NCI-H2107 treated with DMSO at 0.1 percent for 48 hours (cell line): ENCODE measurements at regions not wholly inside any gene's neighbourhood (a gene's known extent, or its start where the extent isn't known, plus 50 kb on each side); places are given as distances from the start of the nearest gene placed in this dataset.

Experiments used
- DNase-seq: peaks from one replicate; lab custom pipeline; 2025; ENCODE audit not compliant: unreplicated experiment; lab: John Stamatoyannopoulos, UW

DNA sequence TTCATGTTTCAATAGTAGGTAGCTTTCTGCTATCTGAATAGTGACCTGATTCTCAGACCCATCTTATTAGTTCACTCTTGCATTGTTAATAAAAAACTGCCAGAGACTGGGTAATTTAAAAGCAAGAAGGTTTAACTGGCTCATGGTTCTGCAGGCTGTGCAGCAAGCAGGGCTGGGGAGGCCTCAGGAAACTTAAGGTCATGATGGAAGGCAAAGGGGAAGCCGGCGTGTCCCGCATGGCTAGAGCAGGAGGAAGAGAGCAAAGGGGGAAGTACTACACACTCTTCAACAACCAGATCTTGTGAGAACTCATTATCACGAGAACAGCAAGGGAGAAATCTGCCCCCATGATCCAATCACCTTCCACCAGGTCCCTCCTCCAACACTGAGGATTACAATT lies 185.2 kb upstream of the PITRM1 start:
- DNase-seq: no peak

- DNase-seq: no peak
Observed at GRCh38 chr10:3355536-3355935, 183.0 kb upstream of the PITRM1 start.

DNA sequence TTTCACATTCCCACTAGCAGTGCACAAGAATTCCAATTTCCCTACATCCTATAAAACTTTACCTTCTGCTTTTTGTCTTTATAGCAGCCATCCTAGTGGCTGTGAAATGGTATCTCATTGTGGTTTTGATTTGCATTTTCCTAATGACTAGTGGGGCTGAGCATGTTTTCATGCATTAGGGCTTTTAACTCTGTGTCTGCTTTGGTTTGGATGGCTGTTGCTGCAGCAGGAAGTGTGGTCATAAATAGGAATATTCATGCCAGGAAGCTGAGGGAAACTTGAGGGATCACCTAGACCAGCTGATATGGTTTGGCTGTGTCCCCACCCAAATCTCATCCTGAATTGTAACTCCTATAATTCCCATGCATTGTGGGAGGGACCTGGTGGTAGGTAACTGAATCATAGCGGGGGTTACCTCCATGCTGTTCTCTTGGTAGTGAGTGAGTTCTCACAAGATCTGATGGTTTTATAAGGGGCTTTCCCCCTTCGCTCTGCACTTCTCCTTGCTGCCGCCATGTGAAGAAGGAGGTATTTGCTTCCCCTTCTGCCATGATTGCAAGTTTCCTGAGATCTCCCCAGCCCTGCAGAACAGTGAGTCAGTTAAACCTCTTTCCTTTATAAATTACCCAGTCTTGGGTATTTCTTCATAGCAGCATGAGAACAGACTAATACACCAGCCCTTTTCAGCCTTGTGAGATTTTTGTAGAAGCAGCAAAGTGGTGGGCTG lies 181.8 kb upstream of the PITRM1 start:
- DNase-seq: no peak

DNA sequence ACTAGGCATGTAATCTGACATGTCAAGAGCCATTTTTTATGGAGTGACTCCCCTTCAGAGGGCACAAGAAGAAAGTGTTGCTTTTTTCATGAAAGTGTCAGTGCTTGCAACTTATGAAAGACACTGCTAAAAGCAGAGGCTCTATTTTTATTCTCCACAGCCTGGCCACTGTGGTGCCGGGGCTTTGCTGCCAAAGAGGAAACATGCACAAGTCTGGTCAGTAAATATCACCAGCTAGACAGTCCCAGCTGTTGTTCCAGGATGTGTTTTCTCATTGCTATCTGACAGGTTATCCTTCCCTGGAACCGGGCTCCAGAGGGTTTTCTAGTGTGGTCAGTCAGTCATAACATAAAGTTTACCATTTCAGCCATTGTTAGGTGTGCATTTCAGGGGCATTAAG lies 180.7 kb upstream of the PITRM1 start:
- no peak for DNase-seq

- DNase-seq: no peak
Observed at GRCh38 chr10:3350617-3351258, 178.2 kb upstream of the PITRM1 start.

- no peak for DNase-seq
Observed at GRCh38 chr10:3350205-3350604, 177.6 kb upstream of the PITRM1 start.

- no peak for DNase-seq
Observed at GRCh38 chr10:3348564-3348963, 176.0 kb upstream of the PITRM1 start.

- DNase-seq: no peak
Observed at GRCh38 chr10:3347413-3348182, 175.0 kb upstream of the PITRM1 start.

DNA sequence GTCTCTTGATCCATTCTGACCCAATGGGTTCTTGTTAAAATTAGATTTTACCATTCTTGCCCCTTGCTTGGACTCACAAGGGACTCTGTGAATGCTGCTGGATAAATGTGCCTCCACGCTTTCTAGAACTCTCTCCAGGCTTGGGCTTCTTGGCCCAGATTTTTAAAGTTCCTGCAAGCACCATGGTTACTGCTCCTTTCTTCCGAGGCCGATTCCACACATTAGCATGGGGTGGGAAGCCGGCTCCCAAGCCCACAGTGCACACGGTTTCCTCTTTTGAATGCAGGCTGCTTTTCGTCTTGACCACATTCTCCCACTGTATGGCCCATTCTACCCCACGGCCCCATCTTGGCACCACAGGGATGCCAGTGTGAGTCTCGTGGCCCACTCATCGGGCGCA lies 174.3 kb upstream of the PITRM1 start:
- no peak for DNase-seq

DNA sequence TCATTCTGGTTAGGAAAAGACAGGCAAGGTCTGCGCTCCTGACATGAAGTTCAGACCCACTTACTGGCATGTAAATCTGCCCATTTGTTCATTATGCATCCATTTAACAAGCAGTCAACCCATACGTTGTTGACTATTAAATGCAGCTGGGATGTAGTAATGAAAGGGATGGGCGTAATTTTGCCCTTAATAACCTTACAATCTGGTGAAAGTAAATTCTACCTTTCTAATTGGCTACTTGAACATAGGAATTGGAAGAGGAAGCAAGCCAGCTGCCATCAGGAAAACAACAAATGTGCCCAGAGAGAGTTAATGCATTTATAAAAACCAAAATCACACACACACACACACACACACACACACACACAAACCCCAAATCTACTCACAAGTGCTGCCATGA lies 170.2 kb upstream of the PITRM1 start:
- DNase-seq: no peak

DNA sequence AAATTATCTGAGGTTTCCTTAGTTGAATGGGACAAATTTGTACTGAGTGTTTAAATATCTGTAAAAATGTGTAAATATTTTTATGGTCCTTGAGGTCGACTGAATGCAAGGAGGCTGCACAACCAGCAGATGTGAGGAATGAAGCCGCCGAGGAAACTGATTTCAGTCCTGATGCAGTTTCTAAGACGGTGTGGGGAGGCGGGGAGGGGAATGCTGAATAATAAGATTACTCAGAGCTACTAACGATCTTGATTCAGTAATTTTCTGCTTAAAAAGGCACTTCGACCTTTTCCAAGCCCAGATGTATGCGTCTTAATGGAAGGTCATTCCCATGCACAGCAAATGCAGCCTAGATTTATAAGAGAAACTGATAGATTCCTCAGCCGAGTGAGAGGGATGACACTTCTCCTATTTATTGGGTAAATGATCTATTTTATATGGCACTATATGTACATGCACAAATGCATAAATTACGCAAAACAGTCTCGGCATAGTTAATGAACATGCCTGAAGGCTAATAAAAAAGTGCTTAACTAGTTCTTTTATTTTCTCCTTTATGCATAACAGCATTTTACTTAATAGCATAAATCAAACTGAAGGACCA lies 167.6 kb upstream of the PITRM1 start:
- DNase-seq: no peak

DNA sequence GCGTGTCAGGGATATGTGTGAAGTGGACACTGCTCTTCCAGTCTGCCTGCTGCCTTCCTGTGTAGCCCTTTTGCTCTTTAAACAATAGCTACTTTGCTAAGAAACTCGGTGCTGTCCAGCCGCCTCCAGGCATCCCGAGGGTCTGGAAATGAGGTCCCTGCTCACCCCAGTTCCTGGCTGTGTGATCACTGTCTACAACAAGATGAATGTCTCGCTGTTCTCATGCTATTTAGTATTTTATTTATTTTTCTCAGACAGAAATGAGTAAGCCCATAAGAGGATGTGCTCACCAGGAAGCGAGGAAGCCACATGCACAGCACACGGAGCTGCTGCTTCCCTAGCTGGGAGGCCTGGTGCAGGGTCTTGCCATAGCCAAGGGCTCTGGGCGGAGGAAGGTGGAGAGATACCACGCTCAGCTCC lies 167.0 kb upstream of the PITRM1 start:
- DNase-seq: no peak

DNA sequence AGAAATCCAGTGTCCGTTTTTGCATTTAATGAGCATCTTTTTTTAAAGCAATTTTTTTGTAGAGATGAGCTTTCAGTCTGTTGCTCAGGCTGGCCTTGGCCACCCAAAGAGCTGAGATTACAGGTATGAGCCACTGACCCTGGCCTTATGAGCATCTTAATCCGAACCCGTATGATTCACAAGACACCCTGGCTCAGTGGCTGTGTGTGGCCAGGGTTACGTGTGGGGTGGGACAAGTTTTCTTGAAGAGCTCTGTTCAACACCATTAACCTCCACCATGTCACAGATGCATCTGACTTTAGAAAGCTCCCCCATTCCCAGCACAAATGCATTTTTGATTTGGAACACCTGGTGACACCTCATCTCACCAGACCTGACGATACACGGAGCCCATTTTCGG lies 166.5 kb upstream of the PITRM1 start:
- DNase-seq: no peak

- DNase-seq: no peak
Observed at GRCh38 chr10:3337741-3338140, 165.2 kb upstream of the PITRM1 start.

- no peak for DNase-seq
Observed at GRCh38 chr10:3336673-3337293, 164.2 kb upstream of the PITRM1 start.

DNA sequence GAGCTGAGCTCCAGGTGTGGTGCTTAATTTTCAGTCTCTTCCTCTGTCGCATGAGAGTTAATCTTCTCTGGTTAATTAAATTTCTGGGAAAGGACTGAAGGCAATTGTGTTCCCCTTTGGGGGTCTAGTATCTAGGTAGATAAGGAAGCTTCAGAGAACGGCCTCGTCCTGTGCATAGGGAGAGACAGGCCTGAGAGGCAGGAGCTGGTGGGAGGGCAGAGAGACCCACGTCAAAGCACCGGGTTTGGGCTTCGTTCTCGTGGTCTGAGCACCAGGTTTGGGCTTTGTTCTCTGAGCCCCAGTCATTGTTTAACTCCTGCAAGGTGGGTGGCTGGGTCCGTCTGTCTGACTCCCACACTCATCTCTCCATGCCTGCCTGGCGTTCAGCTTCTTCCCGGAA lies 160.8 kb upstream of the PITRM1 start:
- no peak for DNase-seq

DNA sequence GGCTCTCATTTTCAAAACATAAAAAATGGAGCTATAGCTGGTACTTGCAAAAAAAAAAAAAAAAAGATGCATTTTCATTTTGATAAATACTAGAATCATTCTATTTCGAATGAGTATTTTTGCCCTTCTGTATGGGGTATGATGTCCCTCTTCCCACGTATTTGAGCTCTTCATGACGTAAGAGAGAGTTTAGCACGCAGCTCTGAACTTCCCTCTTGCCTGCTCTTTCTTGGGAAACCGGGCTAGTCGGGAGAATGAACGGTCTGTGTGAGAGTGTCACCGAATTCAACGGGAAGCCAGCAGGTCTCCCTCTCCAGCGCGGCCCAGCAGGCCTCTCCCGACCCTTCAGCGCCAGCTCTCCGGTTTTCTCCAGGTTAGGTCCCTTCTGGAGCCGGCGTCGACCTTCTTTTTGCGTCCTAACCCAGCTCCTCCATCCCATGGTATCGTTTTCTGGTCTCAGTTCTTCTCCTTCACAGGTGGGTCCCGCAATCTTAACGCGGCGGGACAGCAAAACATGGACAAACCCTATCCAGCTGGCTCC lies 159.2 kb upstream of the PITRM1 start:
- no peak for DNase-seq

DNA sequence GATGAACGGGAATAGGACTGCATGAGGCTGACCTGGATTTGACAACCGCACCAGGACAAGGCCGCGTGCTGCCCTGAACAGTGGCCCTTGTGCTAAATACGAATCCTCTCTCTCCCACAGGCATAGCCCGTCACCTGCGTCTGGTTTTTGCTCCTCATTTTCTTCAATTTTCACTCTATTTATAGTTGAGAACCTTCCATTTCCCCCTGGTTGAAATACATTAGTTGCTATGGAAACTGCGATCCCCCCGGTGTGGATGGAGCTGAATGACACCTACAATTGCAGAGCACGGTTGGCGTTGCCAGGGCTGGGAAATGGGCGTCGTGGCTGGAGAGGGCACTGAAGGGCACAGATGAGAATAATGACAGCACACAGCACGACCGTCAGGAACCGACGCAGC lies 158.6 kb upstream of the PITRM1 start:
- no peak for DNase-seq

GRCh38 chr10:3330663-3331062 lies 158.1 kb upstream of the PITRM1 start:
- no peak for DNase-seq

DNA sequence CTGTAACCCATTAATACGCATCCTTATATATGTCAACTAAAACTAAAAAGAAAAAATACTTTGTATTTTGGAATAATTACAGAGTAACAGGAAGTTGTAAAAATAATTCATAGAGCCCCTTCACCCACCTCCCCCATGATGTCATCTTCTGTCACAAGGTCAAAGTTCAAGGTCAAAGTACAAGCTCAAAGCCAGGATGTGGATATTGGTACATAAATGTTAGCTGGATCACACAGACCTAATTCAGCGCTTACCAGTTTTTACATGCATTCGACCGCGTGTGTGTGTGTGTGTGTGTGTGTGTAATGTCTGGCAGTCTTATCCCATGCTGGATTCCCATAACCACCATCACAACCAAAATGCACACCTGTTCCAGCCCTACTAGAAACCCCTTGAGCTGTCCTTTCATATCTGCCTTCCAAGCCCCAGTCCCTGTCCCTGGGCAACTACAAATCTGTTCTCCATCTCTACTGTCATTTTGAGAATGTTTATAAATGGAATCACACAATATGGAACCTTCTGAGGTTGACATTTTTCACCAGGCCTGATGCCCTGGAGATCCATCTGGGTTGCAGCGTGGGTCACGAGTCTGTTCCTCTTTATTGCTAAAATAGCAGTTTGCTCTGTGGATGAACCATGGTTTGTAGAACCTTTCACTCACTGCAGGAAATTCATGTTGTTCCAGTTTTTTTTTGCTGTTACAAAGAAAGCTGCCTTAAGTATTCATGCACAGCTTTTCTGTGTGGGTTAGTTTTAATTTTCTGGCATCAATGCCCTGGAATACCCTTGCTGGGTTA lies 153.6 kb upstream of the PITRM1 start:
- DNase-seq: no peak
